ENCODE measurements at regions not wholly inside any gene's neighbourhood (a gene's known extent, or its start where the extent isn't known, plus 50 kb on each side); places are given as distances from the start of the nearest gene placed in this dataset.
"Not testable (repeated sequence)": the region's sequence is repeated elsewhere in the genome, so short reads cannot be mapped to it uniquely, and the experiment has no call there.

- Histone ChIP-seq H3K4me3 (no peak overlapping the region), H3K27ac (no peak overlapping the region)
These were observed 141.2 kb downstream of the TM2D1 start for GRCh38 chr1:61583703-61584102.

DNA sequence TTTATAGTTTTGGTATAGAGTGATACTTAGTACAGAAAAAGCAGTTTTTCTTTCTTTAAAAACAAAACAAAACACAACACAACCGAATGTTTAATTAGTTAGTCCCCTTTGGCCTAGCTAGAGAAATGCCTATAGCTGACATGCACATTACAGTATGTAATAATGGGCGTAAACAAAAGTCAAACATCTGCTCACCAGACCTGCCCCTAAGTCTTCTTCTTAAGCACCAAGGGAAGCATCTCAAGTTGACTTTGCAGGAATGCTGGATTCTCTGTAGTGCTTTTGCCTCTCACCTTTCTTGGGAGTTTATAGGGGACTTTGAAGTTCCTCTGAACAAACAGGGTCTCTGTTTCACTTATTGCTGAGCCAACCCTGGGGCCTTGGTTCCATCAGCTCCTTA lies 143.7 kb downstream of the TM2D1 start:
- no peak overlapping the region for H3K4me3 ChIP-seq
- no peak overlapping the region for H3K27ac ChIP-seq

GRCh38 chr1:61580417-61580816 lies 144.5 kb downstream of the TM2D1 start:
- no peak overlapping the region for H3K27ac ChIP-seq

DNA sequence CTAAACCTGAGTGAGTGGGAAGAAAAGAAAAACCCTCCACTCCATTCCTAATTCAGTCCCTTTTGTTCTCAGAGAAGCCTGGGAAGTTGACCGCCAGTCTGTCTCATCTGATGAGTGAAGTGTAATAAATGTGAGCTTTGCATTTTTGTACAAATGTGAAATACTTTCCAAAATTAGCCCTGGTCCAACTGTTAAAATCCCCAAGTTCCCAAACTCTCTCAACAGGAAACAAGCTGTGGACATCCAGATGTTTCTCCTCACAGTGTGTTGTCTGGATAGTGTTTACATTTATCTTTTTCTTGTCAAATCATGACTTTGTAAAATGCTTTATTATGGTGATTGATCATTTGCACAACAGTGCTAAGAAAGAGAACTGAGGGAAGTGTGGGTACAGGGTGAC lies 145.1 kb downstream of the TM2D1 start:
- no peak overlapping the region for H3K4me3 ChIP-seq
- H3K27ac ChIP-seq: no peak overlapping the region

More at GRCh38 chr1:61580417-61580816, 144.5 kb downstream of the TM2D1 start:
- no peak overlapping the region for H3K4me3 ChIP-seq

DNA sequence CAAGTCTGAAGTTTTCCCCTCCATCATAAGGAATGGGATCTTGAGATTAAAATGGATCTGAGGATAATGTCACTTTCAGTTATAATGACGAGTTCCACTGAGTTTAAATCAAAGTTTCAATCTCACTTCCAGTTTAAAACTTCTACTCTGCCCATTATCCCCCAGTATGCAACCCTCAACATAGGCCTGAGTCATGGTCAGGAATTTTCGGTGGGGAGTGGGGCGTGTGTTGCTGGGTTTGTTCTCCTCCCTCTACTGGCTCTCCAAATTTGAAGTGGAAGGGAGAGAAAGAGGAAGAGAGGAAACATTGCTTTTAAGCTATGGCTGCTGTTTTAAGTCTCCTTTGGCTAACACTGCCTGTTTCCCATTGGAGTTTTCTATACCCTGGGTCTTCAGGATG lies 152.9 kb downstream of the TM2D1 start:
- Histone ChIP-seq H3K27ac (no peak overlapping the region), H3K4me3 (no peak overlapping the region)

DNA sequence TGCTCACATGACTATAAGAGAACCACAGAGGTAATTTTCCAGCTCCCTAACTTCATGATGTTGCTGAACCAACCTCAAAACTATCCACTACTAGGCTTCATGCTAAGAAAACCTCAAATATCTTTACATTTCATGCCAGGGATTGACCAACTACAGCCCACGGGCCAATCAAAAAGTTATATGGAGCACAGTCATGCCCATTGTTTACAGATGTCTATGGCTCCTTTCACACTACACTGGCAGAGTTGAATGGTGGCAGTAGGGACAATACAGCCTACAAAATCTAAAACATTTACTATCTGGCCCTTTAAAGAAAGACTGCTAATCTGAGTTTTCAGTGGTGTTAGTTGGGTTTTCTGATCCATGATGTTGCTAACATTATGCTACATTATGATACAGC lies 154.8 kb downstream of the TM2D1 start:
- no peak overlapping the region for H3K27ac ChIP-seq
- no peak overlapping the region for H3K4me3 ChIP-seq

DNA sequence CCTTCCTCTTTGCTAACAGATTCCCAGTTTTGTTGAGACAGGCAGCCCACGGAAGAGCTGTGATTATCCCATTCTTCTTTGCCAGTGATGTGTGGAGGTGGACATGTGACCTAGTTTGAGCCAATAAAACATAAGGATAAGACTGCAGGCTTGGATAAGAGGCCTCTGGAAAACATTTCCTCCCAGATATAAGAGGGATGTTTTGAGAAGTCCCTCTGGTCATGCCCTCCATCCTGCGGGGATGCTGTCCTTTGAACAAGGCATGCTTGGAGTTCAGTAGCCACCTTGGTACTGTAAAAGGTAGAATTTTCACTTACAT lies 155.7 kb downstream of the TM2D1 start:
- Histone ChIP-seq H3K27ac (no peak overlapping the region), H3K4me3 (no peak overlapping the region)

DNA sequence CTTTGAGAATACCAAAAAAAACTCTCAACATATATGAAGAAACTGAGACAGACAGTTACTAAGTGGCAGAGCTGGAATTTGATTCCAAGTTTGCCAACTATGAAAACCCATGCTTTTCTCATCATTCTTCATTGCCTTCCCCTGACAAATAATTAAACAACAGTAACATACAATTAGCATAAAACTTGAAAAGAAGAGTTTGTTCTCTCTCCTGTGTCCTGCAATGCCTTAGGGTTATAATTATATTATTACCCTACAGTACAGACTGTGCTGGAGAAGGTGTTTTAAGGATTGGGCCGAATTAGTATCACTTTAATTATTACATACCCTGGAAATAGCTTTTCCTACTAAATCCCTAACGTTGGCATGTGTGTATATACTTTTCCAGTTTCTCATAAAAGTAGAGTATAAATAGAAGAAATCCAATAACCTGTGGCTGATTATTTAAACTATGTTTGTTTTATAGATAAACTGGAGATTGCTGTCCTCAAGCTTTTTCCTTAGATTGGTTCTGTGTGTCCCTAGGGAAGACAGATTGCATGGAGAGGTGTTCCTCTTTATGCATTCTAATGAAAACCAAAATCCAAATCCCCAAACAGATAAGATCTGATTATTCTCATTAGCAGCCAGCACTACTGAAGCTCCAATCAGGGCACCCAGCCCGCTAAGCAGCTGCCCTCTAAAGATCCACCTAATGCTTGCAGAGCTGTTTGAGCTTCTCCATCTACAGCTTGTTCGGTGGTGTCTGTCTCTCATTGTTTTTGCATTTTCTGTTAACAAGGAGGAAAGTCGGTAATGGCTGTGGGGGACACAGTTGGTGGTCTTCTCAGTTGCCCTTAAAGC lies 156.3 kb downstream of the TM2D1 start:
- no peak overlapping the region for H3K4me3 ChIP-seq
- no peak overlapping the region for H3K27ac ChIP-seq

DNA sequence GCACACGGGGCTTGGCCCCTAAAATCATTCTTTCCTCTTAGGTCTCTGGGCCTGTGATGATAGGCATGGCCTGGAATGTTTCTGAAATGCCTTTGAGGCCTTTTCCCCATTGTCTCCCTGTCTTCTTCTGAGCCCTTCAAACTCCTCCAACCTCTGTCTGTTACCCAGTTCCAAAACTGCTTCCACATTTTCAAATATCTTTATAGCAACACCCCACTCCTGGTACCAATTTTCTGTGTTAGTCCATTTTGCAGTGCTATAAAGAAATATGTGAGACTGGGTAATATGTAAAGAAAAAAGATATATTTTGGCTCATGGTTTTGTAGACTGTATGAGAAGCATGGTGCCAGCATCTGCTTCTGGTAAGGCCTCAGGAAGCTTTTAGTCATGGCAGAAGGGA lies 158.8 kb downstream of the TM2D1 start:
- Histone ChIP-seq H3K27ac (no peak overlapping the region), H3K4me3 (no peak overlapping the region)

DNA sequence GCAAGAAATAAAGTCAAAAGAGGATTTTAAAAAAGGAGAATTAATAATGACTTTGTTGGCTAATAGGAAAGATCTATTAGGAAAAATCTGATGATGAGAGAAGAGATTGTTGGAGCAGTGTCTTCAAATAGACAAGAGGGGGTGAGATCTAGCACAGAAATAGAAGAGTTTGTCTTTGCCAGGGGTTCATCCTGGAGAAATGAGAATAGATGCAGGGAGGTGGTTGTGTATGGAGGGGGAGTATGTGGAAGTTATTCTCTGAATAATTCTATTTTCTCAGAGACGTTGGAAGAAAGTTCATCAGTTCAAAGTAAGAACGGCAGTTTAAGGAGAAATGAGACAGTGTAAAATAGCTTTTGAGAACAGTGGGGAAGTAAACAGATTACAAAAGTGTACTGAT lies 161.3 kb downstream of the TM2D1 start:
- H3K4me3 ChIP-seq: no peak overlapping the region
- H3K27ac ChIP-seq: no peak overlapping the region

GRCh38 chr1:61561666-61562065 lies 163.3 kb downstream of the TM2D1 start:
- H3K4me3 ChIP-seq: no peak overlapping the region
- no peak overlapping the region for H3K27ac ChIP-seq

GRCh38 chr1:61560385-61560784 lies 164.6 kb downstream of the TM2D1 start:
- no peak overlapping the region for H3K27ac ChIP-seq
- no peak overlapping the region for H3K4me3 ChIP-seq

DNA sequence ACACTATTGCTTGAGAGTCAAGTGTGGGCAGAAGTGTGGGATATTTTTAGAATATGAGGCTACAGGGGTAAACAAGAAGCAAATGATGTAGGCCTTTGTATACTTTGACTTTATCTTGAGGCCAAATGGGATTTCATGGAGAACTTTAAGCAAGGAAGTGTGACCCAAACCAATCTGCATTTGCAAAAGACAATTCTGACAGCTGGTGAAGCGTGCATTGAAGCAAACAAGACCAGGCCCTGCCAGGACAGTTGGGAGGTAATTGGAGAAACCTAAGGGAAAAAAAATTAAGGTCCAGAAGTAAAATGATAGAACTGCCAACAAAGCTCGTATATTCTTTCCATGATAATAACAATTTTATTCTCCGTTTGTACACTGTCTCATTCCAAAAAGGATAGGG lies 168.3 kb downstream of the TM2D1 start:
- Histone ChIP-seq H3K4me3 (no peak overlapping the region), H3K27ac (no peak overlapping the region)

DNA sequence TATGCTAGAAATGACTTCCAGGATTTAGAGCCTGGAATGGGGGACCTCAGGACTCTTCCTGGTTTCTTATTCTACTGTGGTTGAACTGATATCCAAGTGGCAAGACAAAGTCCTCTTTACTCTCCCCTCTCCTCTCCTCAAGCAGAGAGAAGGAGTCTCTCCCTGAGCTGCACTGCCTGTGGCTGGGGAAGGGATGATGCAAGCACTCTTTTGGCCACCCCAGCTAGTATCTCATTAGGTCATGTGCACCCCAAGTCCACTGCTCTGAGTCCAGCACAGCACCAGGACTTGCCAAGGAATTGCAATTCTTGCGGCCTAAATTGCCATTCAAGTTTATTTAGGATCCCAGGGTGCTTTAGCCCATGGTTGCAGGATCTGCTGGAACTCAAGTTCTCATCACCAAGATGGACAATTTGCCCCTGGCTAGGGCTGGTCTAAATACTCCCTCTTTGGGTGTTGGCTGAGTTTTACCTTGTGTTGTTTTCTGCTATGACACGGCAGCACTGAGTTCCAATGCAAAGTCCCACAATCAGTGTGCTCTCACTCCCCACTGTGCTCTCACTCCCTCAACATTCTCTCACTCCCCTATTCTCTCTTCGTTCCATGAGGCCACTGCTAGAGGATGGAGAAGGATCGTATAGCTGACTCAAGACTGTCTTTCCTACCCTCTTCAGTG lies 172.2 kb downstream of the TM2D1 start:
- Histone ChIP-seq H3K27ac (no peak overlapping the region), H3K4me3 (no peak overlapping the region)

GRCh38 chr1:61547302-61547701 lies 177.6 kb downstream of the TM2D1 start:
- not testable (repeated sequence) for H3K27ac ChIP-seq, H3K4me3 ChIP-seq

DNA sequence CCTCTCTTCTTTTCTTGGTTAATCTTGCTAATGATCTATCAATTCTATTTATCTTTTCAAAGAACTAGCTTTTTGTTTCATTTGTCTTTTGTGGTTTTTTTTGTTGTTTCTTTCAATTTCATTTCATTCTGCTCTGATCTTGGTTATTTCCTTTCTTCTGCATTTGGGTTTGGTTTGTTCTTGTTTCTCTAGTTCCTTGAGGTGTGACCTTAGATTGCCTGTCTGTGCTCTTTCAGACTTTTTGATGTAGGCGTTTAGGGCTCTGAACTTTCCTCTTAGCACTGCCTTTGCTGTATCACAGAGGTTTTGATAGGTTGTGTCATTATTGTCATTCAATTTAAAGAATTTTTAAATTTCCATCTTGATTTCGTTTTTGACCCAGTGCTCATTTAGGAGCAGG lies 180.1 kb downstream of the TM2D1 start:
- H3K4me3 ChIP-seq, H3K27ac ChIP-seq: not testable (repeated sequence)

GRCh38 chr1:61543498-61543897 lies 181.4 kb downstream of the TM2D1 start:
- H3K4me3 ChIP-seq, H3K27ac ChIP-seq: not testable (repeated sequence)

- no peak overlapping the region for H3K27ac ChIP-seq
- no peak overlapping the region for H3K4me3 ChIP-seq
These were observed 185.1 kb downstream of the TM2D1 start for GRCh38 chr1:61539720-61540462.

DNA sequence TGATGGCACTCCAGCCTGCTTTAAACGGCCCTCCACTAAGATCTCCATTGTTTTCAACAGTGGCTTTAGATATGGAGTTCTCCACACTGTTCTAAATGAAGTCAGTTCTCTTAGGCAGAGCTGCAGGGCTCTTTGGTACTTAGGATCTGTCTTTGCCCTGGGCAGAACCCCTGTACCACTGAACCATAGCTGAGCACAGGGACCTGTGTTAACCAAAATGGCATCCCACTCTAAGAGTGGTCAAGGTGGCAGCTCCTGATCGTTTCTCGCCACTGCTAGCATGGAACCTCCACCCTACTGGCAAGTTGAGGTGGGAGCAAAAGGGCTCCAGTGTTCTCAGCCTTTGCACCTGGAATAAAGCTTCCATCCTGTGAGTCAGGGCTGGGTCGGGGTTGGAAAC lies 186.7 kb downstream of the TM2D1 start:
- H3K27ac ChIP-seq: no peak overlapping the region
- H3K4me3 ChIP-seq: no peak overlapping the region

GRCh38 chr1:61536174-61537108 lies 188.5 kb downstream of the TM2D1 start:
- H3K27ac ChIP-seq: no peak overlapping the region
- no peak overlapping the region for H3K4me3 ChIP-seq
